T-helper 1 cell treated with Interleukin-12 subunit alpha and Interleukin-12 subunit beta and Interleukin-4 antibody, amounts not matched to agents 30 μg/mL and 1 μg/mL, for 36 hours (primary cell): ENCODE measurements at regions not wholly inside any gene's neighbourhood (a gene's known extent, or its start where the extent isn't known, plus 50 kb on each side); places are given as distances from the start of the nearest gene placed in this dataset.
"Not testable (repeated sequence)": the region's sequence is repeated elsewhere in the genome, so short reads cannot be mapped to it uniquely, and the experiment has no call there.

ENCODE experiments used
- H3K27ac Mint-ChIP-seq: one replicate; pipeline ENCODE4 v1.8.0; 2021; ENCODE audit warnings: mild to moderate bottlenecking, mixed read lengths
- H3K27me3 Mint-ChIP-seq: one replicate; pipeline ENCODE4 v1.8.0; 2021; ENCODE audit warnings: low read depth, mixed read lengths
- H3K36me3 Mint-ChIP-seq: one replicate; pipeline ENCODE4 v1.8.0; 2021; ENCODE audit warnings: low read depth, mixed read lengths
- H3K4me1 Mint-ChIP-seq: one replicate; pipeline ENCODE4 v1.8.0; 2021; ENCODE audit warnings: low read depth, mixed read lengths
- H3K4me3 Mint-ChIP-seq: one replicate; pipeline ENCODE4 v1.8.0; 2021; ENCODE audit warnings: mild to moderate bottlenecking, moderate library complexity, mixed read lengths
- H3K9me3 Mint-ChIP-seq: one replicate; pipeline ENCODE4 v1.8.0; 2021; ENCODE audit warnings: mixed read lengths

DNA sequence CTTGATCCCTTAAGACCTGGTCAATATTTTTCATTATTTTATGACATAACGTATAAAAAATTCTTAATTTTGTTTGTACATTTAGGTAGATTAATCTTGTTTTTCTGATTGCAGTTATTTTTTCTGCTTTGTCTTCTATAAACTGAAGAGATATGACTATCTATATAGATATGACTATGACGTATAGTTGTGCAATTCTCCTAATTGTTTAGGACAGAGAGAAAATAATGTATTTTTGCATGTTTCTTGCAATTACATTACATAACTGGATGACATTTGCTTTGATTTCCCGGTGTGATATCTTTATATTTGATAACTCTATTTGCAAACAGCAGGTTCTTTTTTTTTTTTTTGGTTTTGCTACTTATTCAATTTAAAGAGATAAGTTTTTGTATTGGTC is 310.2 kb upstream of the REG3G start:
- H3K36me3 Mint-ChIP-seq, result no peaks in the 10 kb centered on the region
- H3K4me3 Mint-ChIP-seq, result no peak overlapping the region
- no peak overlapping the region for H3K27ac Mint-ChIP-seq
- H3K9me3 Mint-ChIP-seq, result no peaks in the 10 kb centered on the region
- H3K4me1 Mint-ChIP-seq, result no peaks in the 10 kb centered on the region
- no peaks in the 10 kb centered on the region for H3K27me3 Mint-ChIP-seq

DNA sequence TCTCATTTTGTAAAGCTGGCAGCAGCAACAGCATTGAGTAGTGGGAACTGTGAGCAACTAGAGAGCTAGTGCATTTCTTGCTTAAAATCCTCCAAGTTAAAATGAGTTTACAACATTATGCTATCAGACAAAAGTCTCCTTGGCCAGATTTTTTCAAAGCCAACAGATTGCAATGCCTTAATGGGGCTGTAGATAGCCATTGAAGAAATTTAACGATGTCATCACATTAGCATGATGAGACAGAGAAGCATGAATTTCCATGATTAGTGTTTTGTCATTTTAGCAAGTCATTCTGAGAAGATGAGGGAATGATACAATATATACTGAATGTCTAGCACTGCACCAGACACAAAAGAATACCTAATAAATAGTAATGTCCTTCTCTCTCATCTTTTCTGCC is 307.5 kb upstream of the REG3G start:
- no peak overlapping the region for H3K27ac Mint-ChIP-seq
- H3K4me3 Mint-ChIP-seq, result no peak overlapping the region
- H3K9me3 Mint-ChIP-seq, result no peaks in the 10 kb centered on the region
- H3K4me1 Mint-ChIP-seq, result no peaks in the 10 kb centered on the region
- no peaks in the 10 kb centered on the region for H3K27me3 Mint-ChIP-seq
- no peaks in the 10 kb centered on the region for H3K36me3 Mint-ChIP-seq

DNA sequence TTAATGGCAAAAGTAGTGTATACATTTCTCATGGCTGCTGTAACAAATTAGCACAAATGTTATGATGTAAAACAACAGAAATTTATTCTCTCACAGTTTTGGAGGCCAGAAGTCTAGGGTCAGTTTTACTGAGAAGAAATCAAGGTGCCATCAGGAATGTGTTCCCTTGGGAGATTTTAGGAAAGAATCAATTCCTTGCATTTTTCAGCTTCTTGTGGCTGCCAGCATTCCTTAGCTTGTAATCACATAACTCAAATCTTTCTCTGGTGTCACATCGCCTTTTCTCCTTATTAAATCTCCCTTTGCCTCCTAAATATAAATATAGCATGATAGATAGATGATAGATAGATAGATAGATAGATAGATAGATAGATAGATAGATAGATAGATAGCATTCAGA is 307.0 kb upstream of the REG3G start:
- Mint-ChIP-seq H3K9me3 (no peaks in the 10 kb centered on the region), H3K27me3 (no peaks in the 10 kb centered on the region), H3K27ac (no peak overlapping the region), H3K36me3 (no peaks in the 10 kb centered on the region), H3K4me1 (no peaks in the 10 kb centered on the region), H3K4me3 (no peak overlapping the region)

DNA sequence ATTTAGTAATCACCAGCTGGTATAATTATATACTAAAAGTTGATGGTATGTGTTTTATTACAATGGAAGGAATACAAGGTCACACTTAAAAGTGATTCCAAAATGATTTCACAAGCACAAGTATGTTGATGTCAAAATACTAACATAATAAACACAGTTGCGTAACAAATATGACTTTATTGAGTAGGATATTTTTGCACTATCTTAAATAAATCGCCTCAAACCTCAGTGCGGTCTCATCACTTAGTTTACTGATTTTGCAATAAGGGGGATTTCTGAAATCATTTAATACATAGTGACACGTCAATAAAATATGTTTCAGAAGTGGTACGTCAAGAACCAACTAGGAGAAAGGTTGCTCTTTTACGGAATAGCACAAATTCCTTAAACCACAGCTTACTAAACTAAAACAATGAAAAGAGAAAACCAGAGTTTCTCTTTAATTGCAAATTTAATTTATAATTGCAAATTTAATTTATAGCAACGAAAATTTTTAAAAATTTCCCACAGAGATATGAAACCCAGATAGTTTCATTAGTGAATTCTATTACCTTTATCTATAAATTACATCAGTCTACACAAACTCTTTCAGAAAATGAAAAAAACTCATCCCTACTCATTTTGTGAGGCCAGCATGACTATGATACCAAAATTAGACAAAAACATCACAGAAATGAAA is 304.0 kb upstream of the REG3G start:
- Mint-ChIP-seq H3K4me3 (no peak overlapping the region), H3K9me3 (peaks cover 6% of the 10 kb centered on the region), H3K4me1 (no peaks in the 10 kb centered on the region), H3K27ac (no peak overlapping the region), H3K27me3 (no peaks in the 10 kb centered on the region), H3K36me3 (no peaks in the 10 kb centered on the region)

GRCh38 chr2:78734221-78734620 is 291.3 kb upstream of the REG3G start:
- no peak overlapping the region for H3K27ac Mint-ChIP-seq
- no peaks in the 10 kb centered on the region for H3K4me1 Mint-ChIP-seq
- H3K36me3 Mint-ChIP-seq, result no peaks in the 10 kb centered on the region
- H3K4me3 Mint-ChIP-seq, result no peak overlapping the region
- no peaks in the 10 kb centered on the region for H3K27me3 Mint-ChIP-seq
- peaks cover 11% of the 10 kb centered on the region for H3K9me3 Mint-ChIP-seq

GRCh38 chr2:78739282-78739681 is 286.2 kb upstream of the REG3G start:
- Mint-ChIP-seq H3K27ac (no peak overlapping the region), H3K36me3 (no peaks in the 10 kb centered on the region), H3K4me3 (no peak overlapping the region), H3K9me3 (peaks cover 17% of the 10 kb centered on the region), H3K27me3 (no peaks in the 10 kb centered on the region), H3K4me1 (no peaks in the 10 kb centered on the region)

DNA sequence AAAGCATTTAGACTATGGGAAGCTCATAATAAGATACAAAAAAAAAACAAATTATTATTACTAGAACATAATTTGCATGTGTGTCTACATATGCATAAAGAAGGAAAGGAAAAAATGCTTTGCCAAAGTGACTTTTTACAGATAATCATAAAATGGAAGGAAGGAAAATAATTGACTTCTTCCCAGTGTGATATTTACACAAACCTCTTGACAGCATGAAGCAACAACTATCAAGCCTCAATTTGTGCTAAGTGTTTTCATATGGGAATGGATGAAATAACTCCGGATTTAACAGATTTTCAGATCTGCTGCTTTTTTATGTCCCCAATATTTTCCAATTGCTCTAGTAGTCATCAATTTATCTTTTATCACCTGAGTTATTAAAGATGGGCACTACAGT is 275.9 kb upstream of the REG3G start:
- H3K4me1 Mint-ChIP-seq, result no peaks in the 10 kb centered on the region
- no peak overlapping the region for H3K27ac Mint-ChIP-seq

DNA sequence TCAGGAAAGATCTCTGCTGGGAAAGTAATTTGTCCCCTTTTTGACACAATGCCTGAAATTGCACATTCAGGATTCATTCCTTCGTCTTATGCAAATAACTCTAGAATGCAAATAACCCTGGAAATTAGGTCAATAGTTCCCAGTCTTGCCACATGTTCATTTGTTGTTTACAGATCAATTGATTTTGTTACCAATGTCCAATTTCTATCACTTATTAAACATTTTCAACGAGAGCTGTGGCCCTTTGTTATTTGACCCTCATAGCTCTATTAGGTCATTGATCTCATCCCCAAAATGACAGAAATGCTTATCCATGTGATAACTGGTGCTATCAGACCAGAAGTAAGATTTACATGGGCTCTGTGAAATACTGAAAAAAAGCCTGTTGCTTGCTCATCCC is 275.3 kb upstream of the REG3G start:
- Mint-ChIP-seq H3K4me1 (no peaks in the 10 kb centered on the region), H3K9me3 (no peaks in the 10 kb centered on the region), H3K4me3 (no peak overlapping the region), H3K27ac (no peak overlapping the region), H3K27me3 (no peaks in the 10 kb centered on the region), H3K36me3 (no peaks in the 10 kb centered on the region)

More for the DNA sequence above, 275.9 kb upstream of the REG3G start:
- no peaks in the 10 kb centered on the region for H3K9me3 Mint-ChIP-seq
- H3K36me3 Mint-ChIP-seq, result no peaks in the 10 kb centered on the region
- H3K27me3 Mint-ChIP-seq, result no peaks in the 10 kb centered on the region
- no peak overlapping the region for H3K4me3 Mint-ChIP-seq

GRCh38 chr2:78754930-78755329 is 270.6 kb upstream of the REG3G start:
- Mint-ChIP-seq H3K9me3 (peaks cover 19% of the 10 kb centered on the region), H3K27ac (no peak overlapping the region), H3K27me3 (no peaks in the 10 kb centered on the region), H3K4me3 (no peak overlapping the region), H3K36me3 (no peaks in the 10 kb centered on the region), H3K4me1 (no peaks in the 10 kb centered on the region)

DNA sequence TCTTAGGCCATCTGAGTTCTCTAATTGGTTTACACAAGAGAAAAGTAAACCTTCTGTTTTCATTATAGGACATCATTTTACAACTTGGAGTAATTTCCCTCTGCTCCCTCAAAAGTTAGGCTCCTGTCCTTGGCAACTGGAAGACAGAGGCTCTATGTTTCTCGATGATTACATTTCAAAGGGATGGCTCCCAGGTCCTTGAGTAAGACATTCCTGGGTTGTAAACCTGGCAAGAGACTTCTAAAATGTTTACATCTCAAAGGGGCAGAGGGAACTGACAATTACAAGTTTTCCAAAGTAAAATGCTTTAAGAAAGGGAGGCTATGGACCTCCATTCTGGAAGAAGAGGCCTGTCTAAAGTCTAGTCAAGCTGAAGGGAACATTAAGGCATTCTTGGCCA is 268.3 kb upstream of the REG3G start:
- Mint-ChIP-seq H3K9me3 (peaks cover 40% of the 10 kb centered on the region), H3K27me3 (no peaks in the 10 kb centered on the region), H3K36me3 (no peaks in the 10 kb centered on the region), H3K27ac (no peak overlapping the region), H3K4me1 (no peaks in the 10 kb centered on the region), H3K4me3 (no peak overlapping the region)

GRCh38 chr2:78757640-78758039 is 267.9 kb upstream of the REG3G start:
- Mint-ChIP-seq H3K4me1 (no peaks in the 10 kb centered on the region), H3K27ac (no peak overlapping the region), H3K9me3 (peaks cover 43% of the 10 kb centered on the region)

GRCh38 chr2:78758765-78759164 is 266.7 kb upstream of the REG3G start:
- H3K4me3 Mint-ChIP-seq, H3K27me3 Mint-ChIP-seq, H3K36me3 Mint-ChIP-seq, H3K27ac Mint-ChIP-seq, H3K4me1 Mint-ChIP-seq: not testable (repeated sequence)
- H3K9me3 Mint-ChIP-seq, result peaks cover 54% of the 10 kb centered on the region

More at GRCh38 chr2:78757640-78758039, 267.9 kb upstream of the REG3G start:
- H3K27me3 Mint-ChIP-seq, result no peaks in the 10 kb centered on the region
- H3K4me3 Mint-ChIP-seq, result no peak overlapping the region
- H3K36me3 Mint-ChIP-seq, result no peaks in the 10 kb centered on the region

DNA sequence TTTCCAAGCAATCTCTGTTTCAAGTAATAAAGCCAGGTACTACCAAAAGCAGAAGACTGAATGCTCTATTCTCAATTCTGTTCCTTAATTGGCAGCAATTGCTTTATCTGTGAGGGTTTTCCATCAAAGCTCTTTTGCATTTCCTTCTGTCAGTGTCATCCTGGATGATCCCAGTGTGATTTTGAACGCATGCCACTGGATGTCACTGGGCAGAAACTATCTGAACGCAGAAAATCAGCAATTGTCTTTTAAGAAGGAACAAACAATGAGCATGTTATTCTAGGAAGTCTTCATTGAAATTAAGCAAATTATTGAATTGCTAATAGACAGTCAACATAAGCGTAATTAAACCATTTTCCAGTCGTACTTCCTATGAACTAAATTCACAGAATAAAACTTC is 259.0 kb upstream of the REG3G start:
- Mint-ChIP-seq H3K9me3 (peaks cover 36% of the 10 kb centered on the region), H3K36me3 (no peaks in the 10 kb centered on the region), H3K4me3 (no peak overlapping the region), H3K27me3 (no peaks in the 10 kb centered on the region), H3K27ac (no peak overlapping the region), H3K4me1 (no peaks in the 10 kb centered on the region)

DNA sequence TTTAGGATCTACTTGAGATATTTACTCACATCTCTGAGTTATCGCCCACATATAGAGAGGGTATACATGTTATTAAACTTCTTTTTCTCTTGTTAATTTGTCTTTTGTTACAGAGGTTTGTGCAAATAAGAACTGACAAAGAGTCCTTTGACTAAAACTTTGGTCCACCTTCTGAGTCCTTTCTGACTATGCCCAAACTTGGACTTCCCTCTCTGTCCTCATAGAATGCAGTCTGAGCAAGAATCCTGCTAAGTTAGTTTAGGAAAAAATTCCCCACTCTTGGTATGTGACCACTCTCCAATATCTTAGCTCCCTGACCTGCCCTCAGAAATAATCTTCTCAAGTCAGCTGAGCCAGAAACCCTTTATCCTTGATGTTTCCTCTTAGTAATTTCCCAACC is 257.5 kb upstream of the REG3G start:
- H3K27me3 Mint-ChIP-seq, result no peaks in the 10 kb centered on the region

DNA sequence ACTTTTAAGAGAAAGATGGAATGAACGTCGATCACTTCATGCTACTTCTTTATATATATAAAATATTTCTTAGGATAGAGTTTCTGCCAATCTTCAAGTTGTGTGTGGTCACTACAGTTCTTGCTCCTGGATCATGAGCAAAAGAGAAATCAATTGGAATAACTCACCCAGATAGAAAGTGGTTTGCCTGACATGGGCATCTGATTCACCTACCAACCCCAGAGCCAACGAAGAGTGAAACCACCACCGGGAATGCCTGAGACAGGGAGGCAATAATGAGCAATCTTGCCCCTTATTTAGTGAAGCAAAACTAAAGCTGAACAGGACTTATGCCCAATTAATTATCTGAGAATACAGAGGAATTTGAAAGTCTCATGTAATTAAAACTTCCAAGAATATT is 250.2 kb upstream of the REG3G start:
- peaks cover 27% of the 10 kb centered on the region for H3K9me3 Mint-ChIP-seq
- no peak overlapping the region for H3K27ac Mint-ChIP-seq
- H3K36me3 Mint-ChIP-seq, result no peaks in the 10 kb centered on the region
- no peaks in the 10 kb centered on the region for H3K4me1 Mint-ChIP-seq
- H3K4me3 Mint-ChIP-seq, result no peak overlapping the region
- no peaks in the 10 kb centered on the region for H3K27me3 Mint-ChIP-seq

More for the DNA sequence above, 257.5 kb upstream of the REG3G start:
- Mint-ChIP-seq H3K9me3 (peaks cover 23% of the 10 kb centered on the region), H3K27ac (no peak overlapping the region), H3K36me3 (no peaks in the 10 kb centered on the region), H3K4me1 (no peaks in the 10 kb centered on the region), H3K4me3 (no peak overlapping the region)
